HS-5 (cell line): ENCODE measurements at regions not wholly inside any gene's neighbourhood (a gene's known extent, or its start where the extent isn't known, plus 50 kb on each side); places are given as distances from the start of the nearest gene placed in this dataset.
"Not testable (repeated sequence)": the region's sequence is repeated elsewhere in the genome, so short reads cannot be mapped to it uniquely, and the experiment has no call there.

Source experiments
- DNase-seq: peaks from one replicate; pipeline ENCODE4 v3.0.0-alpha.2; 2012; ENCODE audit warnings: low read depth

DNA sequence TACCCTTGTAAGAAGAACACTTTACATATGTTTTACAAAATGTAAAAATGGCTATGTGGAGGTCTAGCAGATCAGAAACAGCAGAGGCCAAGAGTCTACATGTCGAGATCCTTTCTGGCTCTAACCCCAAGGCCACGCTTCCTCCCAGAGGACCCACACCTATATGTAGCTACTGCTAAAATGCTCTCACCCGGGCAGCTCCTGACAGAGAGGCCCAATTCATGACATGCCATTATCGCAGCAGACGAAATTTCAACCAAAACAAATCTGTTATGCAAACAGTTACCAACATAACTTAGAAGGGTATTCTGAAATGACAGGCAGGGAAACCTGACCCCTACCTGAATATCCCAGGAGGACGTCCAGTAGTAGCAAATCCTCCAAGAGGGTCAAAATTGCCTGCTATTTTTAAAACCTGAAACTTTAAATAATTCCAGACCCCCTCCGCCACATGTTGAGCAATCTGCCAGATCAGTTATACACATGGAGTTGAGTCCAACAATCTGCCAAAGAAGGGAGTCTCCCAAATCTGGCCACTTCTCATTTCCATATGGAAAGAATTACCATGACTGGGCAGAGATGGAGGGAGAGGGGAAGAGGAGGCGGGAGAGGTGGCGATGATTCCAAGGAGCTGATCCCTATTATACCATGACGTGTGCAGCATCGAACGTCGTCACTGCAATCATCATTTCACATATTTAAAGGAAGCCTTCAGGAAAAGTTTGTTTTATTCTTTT is 192.9 kb upstream of the TBL1X start:
- DNase-seq, result no peak

DNA sequence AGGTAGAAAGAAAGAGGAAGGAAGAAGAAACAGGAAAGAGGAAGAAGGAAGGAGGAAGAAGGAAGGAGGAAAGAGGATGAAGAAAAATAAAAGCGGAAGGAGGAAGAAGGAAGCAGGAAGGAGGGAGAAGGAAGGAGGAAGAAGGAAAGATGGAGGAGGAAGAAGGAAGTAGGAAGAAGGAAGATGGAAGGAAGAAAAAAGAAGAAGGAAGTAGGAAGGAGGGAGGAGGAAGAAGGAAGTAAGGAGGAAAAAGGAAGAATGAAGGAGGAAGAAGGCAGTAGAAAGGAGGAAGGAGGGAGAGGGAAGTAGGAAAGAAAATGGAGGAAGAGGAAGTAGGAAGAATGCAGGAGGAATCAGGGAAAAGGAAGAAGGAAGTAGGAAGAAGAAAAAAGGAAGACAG is 191.1 kb upstream of the TBL1X start:
- DNase-seq, result no peak

GRCh38 chrX:9278475-9279233 is 186.2 kb upstream of the TBL1X start:
- no peak for DNase-seq

- DNase-seq, result no peak
Measured at GRCh38 chrX:9279234-9279544, 185.7 kb upstream of the TBL1X start.

- DNase-seq, result no peak
Measured at GRCh38 chrX:9280831-9281230, 184.0 kb upstream of the TBL1X start.

GRCh38 chrX:9282325-9282724 is 182.5 kb upstream of the TBL1X start:
- DNase-seq, result no peak

DNA sequence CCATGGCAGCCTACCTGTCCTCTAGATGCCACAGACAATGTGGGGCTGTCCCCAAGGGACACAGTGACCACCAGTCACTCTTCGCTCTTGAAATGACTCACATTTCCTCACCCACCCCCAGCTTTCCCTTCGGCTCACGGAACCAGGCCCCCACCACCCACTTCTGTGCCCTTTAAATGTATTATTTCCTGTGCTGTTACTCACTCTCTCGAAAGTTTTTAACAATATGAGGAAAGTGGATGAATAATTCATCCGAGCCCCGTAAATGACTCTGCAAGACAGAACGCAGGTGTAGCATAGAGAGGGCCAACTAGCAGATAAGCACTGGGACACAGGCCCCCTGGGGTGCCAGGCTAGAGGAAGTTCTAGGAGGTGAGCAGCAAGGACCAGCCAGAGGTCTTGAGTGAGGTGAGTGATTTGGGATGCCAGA is 179.5 kb upstream of the TBL1X start:
- no peak for DNase-seq

GRCh38 chrX:9286234-9286633 is 178.6 kb upstream of the TBL1X start:
- no peak for DNase-seq

- no peak for DNase-seq
Measured at GRCh38 chrX:9291629-9292028, 173.2 kb upstream of the TBL1X start.

DNA sequence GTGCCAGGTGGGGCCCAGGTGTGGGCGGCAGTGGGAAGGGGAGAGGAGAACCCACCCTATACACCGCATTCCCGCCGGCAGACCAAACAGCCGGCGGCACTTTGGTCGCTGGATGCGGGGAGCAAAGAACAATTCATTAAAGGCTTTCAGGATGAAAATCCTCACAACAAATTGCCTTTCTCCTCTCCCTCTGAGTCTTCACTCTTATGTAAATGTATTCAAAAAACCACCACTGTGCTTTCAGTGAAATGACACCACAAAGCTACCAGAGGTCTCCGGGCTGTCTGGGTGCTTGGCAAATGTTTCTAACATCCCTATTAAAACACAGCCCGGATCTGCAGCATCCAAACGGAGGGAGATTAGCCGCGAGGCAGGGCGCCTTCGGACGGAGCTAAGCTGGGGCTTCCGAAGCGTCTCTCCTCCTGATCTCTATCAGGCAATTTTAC is 171.8 kb upstream of the TBL1X start:
- DNase-seq, result no peak

DNA sequence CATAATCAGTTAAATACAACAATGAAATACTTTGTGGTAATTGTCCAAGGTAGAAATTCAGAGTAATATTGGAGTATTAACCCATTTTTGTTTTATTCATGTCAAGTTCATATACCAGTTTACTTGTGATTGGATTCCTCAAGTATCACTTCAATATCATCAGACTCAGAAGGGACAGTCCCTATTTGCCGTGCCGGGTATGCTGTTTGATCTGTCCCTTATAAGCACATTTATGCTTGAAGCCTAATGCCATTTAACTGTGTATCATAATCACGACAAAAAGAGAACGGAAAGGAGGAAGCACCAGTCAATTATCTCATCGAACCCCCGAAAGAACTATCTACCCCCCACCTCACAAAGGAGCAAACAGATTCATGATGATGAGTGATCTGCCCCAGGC is 171.0 kb upstream of the TBL1X start:
- no peak for DNase-seq

- DNase-seq, result no peak
Measured at GRCh38 chrX:9295551-9295950, 169.3 kb upstream of the TBL1X start.

GRCh38 chrX:9298221-9298620 is 166.6 kb upstream of the TBL1X start:
- DNase-seq, result no peak

DNA sequence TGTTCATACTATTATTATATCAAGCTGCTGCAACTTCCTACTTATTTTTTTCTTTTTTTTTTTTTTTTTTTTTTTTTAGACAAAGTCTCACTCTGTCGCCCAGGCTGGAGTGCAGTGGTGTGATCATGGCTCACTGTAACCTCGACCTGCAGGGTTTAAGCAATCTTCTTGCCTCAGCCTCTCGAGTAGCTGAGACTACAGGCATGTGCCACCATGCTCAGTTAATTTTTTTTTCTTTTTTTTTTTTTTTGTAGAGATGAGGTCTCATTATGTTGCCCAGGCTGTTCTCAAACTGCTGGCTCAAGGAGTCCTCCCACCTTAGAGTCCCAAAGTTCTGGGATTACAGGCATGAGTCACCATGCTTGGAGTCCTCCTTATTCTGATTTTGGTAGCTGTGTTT is 165.2 kb upstream of the TBL1X start:
- not testable (repeated sequence) for DNase-seq

DNA sequence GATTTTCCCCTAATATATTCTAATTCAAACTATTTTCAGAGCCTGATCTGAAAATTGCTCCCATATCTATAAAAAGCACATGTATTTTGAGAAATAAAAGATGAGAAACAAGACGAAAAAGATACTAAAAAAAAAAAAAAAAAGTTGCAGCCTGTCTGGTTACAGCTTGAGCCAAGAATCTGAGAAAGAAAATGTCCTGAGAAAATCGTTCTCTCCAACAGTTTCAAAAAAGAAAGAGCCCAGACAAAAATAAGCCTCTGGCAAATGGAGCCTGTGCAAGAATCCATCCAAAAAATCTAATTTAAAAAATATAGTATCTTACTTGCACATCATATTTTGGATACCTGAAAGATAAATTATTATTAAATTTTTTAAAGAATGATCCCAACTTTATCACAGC is 163.0 kb upstream of the TBL1X start:
- DNase-seq, result no peak

GRCh38 chrX:9302381-9302780 is 162.5 kb upstream of the TBL1X start:
- no peak for DNase-seq

DNA sequence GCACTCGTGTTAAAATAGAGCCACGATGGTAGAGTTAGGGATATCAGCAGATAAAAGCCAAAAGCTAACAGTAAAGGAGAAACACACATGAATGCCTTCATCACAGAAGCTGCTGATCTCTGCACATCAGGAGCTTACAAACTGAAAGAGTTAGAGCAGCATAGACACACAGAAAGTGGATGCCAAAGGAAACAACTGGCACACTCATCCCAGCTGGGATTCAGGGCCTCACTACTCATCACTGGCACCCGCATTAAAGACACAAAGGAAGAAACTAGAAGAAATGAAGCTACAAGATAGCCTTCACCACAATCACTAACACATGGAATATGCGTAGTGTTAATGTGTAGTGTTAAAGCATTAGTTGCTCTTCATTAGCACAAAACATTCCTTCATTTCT is 156.4 kb upstream of the TBL1X start:
- DNase-seq, result no peak

DNA sequence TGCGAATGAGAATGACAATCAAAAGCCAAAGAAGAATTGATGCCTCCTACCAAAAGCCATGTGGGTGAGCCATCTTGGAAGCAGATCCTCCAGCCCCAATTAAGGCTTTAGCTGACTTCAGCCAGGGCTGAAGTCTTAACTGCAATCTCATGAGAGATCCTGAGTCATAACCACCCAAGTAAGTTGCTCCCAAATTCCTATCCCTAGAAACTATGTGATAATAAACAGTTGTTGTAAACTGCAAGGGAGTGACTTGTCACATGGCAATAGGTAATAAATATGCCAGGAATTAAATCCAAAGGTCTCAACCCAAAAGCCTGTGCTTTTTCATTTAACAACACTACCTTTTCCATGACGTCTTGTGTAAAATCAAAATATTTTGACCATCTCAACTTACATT is 154.2 kb upstream of the TBL1X start:
- no peak for DNase-seq

GRCh38 chrX:9311421-9312160 is 153.3 kb upstream of the TBL1X start:
- DNase-seq, result no peak

GRCh38 chrX:9312922-9313867 is 151.7 kb upstream of the TBL1X start:
- no peak for DNase-seq

DNA sequence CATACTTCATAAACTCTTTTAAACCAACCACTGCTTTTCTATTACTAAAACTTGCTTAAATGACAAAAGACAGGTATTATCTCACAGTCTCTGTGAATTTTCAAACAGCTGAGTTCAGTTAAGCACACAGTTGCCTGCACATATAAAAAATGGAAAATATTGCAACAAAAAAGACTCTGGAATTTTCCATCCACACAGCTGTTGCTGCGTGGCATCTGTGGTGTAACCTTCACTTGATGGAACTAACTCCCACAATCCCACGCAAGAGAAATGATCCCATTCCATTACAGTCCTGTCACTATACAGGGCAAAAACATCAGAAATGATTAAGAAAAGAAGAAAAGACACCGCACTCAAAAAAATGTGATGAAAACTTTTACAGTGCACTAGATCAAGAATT is 149.8 kb upstream of the TBL1X start:
- DNase-seq, result no peak

DNA sequence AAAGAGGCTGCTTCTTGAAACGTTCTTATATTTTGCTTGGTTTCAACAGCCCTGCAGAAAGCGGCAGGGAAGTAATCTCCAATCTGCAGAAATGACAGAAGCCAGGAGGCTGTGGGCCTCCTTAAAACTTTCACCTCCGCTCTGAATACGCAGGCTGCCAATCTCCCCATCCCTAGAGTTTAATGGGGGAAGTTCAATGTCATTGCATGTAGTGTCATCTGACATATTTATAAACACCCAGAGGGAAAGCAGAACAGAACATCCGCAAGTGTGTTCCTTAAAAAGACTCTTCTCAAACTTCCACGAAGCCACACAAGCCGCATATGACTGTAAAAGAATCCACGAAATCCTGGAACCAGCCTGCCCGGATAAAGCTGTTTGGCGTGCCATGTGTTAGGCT is 148.8 kb upstream of the TBL1X start:
- DNase-seq, result no peak
